Stimulated activated CD4-positive, alpha-beta T cell treated with anti-CD3 and anti-CD28 coated beads, Interleukin-1b, Interleukin-23, amount 100 ng/mL, for 48 hours (primary cell): ENCODE measurements at regions not wholly inside any gene's neighbourhood (a gene's known extent, or its start where the extent isn't known, plus 50 kb on each side); places are given as distances from the start of the nearest gene placed in this dataset.

Source experiments
- DNase-seq: peaks from one replicate; pipeline ENCODE4 v3.0.0-alpha.2; 2020

DNA sequence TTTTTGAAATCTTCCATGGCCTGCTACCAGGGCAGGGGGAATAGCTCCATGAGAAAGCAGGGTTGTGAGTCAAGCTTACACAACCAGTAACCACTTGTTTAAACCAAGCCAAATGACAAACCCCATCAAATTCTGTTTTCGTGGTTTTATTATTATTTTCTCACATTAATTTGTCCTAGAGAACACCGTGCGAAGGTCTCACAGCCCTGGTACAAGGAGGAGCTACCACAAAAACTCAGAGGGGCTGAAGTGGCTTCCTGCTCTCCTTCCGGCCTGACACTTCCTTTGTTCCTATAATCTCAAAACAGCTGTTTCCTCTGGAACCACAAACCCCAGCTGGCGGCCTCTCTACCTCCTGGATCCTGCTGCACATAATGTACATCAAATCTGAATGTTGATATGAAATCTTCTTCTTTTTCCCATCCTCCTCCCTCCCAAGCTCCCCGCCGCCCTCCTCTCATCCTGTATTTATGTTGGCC lies 375.9 kb downstream of the MCTP2 start:
- no peak for DNase-seq

DNA sequence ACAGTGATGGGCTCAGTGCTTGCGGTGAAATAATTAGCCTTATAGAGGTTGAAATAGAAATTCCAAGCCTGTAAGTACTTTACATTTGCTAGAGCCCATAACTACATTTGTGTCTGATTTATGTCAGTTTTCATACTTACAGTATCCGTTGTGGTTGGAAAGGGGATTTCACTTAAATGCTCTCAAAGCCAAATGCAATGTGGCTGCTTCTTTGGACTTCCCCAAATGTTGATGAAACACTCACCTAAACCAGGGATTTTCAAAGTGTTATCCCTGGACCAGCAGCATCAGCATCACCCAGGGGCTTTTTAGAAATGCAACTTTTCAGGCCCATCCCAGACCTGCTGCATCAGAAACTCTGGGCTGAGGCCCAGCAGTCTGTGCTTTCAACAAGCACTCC lies 378.7 kb downstream of the MCTP2 start:
- DNase-seq, result no peak

DNA sequence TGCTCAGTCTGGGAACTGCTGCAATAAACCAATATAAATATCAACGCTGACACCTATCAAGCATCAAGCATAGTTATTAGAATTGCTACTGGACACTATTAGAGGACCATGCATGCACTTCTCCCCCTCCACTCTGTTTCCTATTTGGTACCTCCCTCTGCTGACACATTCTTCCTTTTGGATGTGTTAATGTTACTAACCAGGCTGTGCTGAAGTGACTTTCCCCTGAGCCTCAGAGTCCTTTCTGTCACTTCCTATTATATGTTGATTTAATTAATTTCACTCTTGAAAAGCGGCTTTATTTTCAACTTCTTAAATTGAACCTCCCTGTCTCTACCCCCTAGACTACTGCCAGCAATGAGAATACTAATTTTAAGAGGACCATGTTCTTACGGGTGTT lies 379.1 kb downstream of the MCTP2 start:
- DNase-seq, result no peak

DNA sequence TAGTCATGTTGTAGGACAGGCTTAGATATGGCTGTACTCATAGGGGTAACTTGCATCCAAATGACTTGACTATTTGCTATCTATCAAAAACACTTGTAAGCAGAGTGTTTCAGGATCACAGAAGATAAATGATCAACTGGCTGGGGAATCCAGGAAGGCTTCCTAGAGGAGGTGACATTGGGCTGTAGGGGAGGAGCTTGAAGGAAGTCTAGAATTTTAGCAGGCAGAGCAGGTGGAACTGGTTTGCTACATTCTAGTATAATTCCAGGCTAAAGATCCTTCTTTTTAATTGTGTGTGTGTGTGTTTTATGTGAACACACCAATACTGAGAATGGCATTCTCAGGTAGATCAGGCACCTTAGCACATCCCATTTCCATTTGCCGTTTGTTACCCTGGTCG lies 380.3 kb downstream of the MCTP2 start:
- DNase-seq, result no peak

DNA sequence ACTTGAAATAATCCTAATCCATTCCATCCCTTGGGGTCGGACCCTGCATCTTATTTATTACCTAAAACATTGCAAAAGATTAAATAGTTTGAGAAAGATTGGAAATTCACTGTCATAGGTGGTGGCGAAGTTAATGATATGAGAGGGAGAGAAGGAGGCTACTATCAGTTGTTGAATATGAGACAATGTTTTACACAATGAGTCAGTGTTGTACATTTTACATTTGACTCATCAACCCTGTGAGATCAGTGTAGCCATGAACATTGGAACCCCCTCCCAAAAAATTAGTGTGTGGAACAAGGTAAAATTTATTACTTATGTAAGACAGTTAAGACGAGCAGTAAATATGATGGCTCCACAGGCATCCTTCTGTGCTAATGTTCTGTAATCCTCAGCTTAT lies 384.3 kb downstream of the MCTP2 start:
- no peak for DNase-seq

DNA sequence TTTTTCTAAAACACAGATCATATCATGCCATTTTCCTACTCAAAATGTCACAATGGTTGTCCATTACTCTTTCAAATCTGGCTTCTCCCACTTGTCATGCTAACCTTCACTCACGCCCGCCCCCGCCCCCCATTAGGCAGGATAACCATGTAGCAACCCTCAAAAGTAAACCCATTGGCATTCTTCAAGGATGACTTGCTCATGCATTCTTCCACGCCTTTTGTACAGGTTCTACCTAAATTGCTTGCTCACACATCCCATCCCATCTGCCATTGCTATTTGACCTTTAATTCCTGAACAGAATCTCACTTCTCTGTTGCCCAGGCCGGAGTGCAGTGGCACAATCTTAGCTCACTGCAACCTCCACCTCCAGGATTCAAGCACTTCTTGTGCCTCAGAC lies 389.3 kb downstream of the MCTP2 start:
- DNase-seq, result no peak

DNA sequence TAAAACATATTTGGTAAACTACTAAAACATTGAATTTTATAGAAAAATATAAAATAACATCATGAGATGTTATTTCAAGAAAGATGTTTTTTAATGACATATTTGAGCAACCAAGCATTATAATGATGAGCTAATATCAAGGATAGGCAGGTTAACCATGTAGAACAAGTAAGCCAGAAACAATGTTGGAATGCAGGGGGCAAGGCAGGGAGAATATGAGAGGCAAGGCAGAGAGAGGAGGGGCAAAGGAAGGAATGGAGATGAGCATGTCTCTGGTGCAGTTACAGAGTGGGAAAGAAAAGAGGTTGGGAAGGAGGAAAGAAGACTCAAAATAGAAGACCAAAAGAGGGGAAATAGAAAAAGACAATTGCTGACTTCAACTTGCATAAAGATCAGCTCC lies 390.4 kb downstream of the MCTP2 start:
- no peak for DNase-seq

DNA sequence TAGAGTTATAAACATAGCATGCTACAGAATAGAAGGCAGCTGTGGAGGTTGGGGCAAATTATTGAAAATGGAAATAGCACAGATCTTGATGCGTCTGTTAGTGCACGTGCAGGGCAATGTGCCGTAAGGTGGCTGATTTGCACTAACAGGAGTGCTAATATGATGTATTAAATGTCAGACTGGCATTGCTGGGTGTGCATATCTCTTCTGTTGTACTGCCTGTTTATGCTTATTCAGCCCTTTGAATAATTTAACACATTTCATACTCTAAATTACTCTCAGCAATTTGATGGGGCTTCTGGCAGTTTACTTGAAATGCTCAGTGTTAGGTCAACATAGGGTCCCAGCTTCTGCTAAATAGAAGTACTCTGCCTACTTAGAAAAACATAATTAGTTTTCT lies 395.6 kb downstream of the MCTP2 start:
- no peak for DNase-seq

DNA sequence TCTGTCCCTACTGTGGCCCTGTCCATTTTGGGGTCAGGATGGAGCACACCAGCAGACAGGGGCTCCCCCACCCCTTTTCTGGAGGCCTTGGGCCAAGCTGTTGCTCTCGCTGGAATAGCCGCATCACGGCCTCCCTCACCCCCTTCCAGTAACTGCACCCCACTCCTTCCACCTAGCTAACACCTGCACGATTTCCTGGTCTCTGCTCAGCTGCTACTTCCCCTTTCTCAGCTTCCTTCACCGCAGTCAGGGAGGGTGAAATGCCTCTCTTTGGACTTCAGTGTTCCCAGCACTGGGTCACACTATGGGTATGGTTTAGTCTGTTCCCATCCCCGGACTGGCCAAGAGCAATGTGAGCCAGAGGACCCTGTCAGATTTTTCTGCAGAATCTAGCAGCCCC lies 400.2 kb downstream of the MCTP2 start:
- no peak for DNase-seq

DNA sequence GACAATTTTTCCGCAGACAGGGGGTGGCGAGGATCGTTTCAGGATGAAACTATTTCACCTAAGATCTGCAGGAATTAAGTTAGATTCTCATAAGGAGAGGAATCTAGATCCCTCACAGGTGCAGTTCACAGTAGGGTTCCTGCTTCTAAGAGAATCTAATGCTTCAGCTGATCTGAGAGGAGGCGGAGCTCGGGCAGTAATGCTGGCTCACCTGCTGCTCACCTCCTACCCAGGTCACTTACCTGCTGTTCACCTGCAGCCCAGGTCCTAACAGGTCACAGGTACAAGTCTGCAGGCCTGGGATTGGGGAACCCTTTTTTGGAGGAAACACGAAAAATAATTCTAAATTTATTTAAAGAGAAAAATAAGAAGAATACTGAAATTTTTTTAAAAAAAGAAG lies 406.8 kb downstream of the MCTP2 start:
- DNase-seq, result no peak

DNA sequence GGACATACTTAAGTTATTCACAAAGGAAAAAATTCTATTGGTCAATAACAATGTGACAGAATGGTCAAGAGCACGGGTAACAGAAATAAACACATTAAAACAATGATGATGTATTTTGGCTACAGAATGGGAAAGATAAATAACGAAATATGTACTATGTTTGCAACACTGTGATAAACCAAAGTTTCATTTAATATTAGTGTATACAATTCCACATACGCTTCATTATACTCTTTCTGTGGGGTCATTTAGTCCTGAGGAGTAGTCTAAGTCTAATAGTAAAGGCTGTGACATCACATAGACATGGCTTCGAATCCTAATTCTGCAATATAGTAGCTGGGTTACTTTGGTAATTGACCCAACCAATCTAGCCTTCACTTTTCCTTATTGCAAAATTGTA lies 408.3 kb downstream of the MCTP2 start:
- DNase-seq, result no peak

DNA sequence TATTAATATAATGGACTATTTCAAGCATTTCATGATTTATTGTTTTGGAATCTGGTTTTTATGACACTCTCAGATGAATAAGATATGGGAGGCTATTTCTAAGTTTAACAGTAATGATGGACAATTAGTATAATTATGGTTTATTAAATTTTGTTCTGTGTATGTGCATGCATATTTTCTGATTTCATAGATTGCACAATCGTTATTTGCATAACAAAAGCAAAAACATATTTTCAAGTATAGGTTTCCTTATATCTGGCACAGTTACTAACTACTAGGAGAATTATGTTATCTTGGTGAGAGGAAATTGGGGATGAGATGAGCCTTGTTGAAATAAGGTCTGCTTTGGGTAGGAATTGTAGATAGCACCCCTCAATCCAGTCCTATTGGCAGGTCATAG lies 413.1 kb downstream of the MCTP2 start:
- DNase-seq, result no peak

DNA sequence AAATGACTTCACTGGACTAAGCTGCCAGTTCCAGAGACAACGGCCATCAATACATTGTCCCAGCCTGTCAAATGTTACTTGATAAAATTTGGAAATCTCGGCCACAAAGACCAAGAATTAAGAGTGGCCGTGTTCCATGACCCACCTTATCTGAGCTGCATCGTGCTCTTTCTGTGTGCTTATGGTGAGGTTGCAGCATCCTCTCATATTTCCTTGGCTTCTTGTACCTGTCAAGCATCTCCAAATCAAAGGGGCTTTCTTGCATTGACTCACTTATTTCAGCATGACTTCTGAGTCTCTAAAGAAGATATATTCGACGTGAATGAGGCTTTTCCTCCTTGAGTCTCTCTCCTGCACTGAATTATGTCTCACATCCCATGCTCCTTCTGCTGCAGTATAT lies 421.7 kb downstream of the MCTP2 start:
- no peak for DNase-seq

DNA sequence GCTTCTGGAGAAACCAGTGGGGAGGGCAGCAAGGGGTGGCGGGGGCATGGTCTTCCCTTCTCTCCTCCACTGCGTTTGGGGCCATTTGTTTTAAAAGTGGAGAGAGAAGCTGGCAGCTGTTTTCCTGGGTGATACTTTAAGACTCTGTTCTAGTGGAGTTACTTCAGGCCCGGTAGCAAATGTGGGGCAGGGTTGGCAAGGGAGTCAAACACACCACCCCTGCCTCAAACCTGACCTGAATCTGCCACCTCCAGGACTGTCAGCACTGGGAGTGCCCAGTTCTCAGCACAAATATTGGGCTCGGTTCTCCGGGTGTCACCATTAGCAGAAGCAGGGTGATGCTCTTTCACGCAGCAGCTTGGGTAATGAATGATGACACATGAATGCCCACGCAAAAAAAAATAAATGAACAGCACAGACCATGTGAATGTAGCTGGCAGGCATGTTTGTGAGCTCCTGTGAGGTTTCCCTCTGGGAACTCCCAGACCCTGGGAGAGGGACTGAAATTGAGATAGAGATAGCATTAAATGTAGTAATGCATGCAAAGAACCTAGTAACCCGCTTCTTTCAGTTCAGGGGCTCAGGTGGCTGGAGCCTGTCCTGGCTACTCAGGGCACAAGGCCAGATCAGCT lies 424.0 kb downstream of the MCTP2 start:
- DNase-seq, result no peak

DNA sequence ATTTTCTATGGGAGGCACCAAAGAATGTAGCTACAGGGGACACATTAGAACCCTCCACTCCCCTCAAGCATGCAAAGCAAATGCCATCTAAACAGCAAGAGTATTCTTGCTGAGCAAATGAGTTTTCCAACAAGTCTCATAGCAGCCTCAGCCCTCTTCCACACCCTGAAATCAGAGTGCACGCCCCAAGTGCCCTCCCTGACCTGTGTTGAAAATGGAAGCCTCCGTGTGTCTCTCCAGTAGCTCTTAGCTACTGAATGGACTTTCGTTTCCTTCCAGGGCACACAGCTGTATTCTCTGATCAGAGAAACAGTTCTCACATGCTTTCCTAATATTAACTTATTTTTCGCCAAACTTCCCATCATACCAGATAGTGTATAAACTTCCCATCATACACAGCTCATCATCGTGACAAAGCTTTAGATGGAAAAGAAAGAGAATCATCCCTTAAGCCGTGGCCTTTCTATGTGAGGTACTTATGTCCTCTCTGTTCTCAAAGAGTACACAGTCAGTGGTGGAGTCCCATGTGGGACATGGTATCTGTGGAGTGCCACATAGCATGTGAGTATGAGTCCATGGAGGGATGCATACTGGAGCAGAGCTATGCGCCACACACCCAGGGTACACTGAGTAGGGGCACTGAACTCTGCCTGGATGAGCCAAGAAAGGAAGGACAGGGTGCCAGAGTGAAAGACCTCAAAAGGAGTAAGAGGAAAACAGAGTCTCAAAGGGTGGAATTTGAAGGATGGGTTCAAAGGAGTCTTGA lies 434.5 kb downstream of the MCTP2 start:
- no peak for DNase-seq

DNA sequence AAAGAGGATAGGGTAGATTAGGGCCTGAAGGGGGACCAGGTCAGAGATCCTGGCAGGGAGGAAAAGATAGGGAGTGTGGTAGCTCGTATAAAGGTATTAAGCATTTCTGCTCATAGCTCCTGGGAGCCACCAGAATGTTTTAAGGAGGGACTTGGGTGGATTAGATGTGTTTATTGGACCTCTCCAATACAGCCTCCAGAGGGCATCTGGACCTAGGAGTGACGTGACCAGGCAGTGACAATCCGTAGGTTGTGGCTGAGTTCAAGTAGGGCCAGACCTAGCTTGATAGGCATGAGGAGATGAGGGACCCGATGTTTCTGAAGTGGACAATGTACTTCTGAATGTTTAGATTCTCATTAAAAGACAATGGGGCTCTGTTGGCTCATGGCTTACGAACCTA lies 435.2 kb downstream of the MCTP2 start:
- no peak for DNase-seq

DNA sequence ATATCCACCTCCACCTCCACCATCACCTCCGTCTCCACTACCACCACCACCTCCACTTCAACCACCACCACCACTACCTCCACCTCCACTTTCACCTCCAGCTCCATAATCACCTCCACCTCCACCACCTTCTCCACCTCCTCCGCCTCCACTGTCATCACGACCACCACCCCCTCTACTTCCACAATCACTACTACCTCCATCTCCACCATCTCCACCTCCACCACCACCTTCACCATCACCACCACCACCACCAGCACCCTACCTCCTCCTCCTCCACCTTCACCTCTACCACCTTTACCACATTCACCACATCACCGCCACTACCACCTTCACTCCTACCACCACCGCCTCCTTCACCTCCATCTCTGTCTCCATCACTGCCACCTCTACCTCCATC lies 435.7 kb downstream of the MCTP2 start:
- DNase-seq, result no peak

DNA sequence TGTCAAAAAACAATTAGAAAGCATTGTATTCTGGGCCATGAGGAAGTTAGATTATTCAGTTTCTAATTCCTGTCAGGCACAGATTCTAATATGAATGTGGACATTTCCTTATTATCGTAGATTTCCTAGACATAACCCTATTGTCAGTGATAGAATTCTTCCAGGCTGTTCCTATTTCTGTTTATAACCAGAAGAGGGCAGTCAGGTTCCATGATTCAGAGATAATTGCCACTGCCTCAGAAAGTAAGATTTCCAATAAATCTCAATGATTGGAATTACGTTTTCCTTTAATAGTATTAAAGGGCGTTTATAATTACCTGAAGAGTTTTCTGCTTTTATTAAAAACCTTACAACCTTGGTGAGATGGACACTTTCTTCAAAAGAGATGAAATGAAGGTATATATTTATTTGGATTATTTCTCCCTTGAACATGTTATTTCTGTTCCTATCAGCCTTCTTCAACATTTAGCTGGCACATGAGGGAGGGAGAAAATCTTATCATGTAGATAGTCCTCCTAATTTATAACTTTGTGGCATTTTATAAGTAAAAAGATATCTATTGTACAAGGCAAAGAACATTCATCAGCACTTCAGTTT lies 439.2 kb downstream of the MCTP2 start:
- DNase-seq, result no peak

DNA sequence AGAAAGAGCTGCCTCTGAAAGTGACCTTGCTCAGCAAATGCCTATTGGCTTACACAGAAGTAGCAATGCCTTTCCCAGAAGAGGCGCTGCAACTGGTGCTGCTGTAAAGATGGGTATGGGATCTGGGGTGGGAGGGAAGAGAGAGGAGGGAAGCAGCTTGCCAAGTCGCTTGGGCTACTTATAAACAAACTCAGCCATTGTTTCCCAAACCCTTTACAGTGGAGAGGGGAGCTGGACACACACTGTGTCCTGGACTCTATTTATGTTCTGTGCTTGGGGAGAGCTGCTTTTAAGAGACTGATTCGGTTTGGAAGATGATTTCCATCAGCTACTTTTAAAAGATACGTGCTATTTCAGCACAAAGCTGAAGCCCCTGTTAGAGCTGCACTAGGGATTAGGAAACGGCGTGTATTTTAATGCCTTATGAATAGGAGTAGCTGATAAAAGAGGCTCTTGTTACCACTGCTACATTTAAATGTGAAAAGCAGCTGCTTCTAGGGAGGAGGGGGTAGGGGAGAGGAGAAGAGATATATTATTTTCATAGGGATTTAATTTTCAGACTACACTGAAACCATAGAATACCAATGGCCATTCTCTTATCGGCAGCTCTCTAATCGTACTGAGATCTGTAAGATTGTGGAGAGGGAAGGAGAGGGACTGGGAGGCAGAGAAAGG lies 440.6 kb downstream of the MCTP2 start:
- no peak for DNase-seq

DNA sequence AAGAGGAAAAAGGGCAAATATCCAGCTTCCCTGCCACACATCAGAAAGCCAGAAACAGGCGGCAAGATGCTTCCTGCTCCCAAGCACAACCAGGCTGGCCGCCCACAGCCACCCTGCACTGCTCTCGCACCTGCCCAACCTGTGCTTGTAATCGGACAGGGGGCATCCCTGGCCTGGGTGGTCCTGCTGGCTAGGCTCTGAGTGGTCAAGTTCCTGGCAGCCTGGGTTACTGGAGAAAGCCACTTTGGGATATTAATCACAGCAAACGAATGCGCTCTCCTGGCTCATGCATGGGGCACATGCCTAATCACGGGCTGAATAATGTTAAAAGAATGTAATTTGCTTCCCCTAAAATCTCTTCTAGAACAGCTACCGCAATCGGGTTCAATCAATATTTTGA lies 442.4 kb downstream of the MCTP2 start:
- DNase-seq, result no peak

DNA sequence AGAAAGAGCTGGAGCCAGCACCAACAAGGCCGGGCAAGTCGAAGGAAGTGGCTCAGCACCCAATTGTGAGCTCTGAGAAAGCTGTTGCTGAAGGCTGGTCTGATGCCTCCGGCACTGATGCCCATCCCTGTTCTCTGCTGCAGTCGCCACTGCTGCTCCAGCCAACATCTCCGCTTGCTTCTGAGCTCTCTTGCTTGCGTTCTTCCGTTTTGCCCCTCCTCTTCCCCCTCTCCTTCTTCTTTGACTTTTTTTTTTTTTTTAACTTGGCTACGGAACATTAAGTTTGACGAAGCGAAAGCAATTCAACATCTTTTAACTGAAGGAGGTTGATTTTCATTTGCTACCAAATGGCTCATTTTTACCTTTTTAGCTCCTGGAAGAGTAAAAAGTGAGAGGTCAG lies 442.9 kb downstream of the MCTP2 start:
- DNase-seq, result no peak

DNA sequence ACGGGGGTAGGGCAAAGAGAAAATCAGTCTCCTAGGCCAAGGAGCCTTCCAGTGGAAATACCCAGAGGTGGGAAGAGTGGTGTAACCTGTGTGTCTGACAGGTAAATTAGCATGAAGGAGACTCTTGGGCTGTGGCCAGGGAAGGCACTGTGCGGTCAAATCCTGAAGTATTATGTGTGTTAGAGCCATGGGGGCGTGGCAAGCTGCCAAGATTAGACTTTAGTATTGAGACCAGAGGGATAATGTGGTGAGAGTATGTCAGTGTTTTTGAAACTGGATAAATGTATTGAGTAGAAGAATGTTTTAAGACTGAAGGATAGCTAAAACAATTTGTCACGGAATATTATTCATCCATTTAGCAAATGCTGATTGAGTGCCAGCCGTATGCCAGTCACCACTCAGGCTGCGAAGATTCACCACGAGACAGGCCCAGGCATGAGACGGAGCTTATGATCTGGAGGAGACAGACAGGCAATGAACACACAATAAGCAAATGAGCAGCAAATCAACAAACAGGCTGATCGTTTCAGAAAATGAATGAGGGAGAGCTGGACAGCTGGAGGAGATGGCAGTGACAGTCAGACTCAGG lies 445.9 kb downstream of the MCTP2 start:
- DNase-seq, result no peak

DNA sequence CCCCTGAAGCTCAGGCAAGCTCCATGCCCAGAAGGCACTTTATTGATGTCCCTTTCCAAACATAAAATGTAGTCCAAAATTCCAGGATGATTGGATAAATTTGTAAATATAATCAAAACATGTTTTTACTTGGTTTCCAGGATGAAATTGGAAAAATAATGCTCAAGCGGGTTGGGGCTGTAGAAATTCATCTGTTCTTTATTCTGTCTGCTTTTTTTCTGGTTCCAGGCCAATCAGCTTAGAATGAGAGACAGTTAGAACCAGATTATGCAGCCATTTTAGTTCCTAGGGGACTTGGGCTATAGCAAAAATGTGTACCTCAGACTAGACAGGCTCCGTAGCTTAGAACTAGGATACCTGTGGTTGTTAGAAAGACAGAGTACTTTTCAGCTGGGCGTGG lies 450.8 kb downstream of the MCTP2 start:
- DNase-seq, result no peak

DNA sequence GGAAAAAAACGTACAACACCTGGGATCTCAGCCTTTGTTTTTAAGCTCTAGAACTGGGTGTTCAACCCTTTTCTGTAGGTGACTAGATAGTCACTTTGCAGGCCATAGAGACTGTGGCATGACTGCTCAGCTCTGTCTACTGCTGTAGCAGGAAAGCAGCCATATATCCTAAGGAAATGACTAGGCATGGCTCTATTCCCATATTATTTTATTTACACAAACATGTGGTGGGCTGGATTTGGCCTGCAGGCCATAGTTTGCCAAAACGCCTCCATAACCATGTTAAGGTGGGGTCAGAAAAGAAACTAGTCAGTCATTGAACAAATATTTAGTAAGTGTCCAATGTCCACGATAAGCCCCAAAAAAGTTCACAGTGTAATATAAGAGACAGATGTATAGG lies 452.5 kb downstream of the MCTP2 start:
- no peak for DNase-seq
